GM12873 (cell line): ENCODE measurements at regions not wholly inside any gene's neighbourhood (a gene's known extent, or its start where the extent isn't known, plus 50 kb on each side); places are given as distances from the start of the nearest gene placed in this dataset.

Experiments used
- CTCF ChIP-seq: IDR thresholded peaks from 2 replicates; pipeline ENCODE4 v1.5.1; 2012; ENCODE audit warnings: low read depth, mild to moderate bottlenecking, moderate library complexity, low read length, control low read depth; ENCODE audit not compliant: insufficient read depth; ENCODE audit errors: missing control alignments

GRCh38 chr13:80123945-80124344 lies 217.0 kb downstream of the SPRY2 start:
- TF ChIP-seq CTCF: no peak

- TF ChIP-seq CTCF: no peak
Observed at GRCh38 chr13:80121038-80121437, 219.9 kb downstream of the SPRY2 start.

- TF ChIP-seq CTCF: no peak
Observed at GRCh38 chr13:80118506-80118905, 222.4 kb downstream of the SPRY2 start.

GRCh38 chr13:80118099-80118498 lies 222.8 kb downstream of the SPRY2 start:
- no peak for TF ChIP-seq CTCF

- no peak for TF ChIP-seq CTCF
Observed at GRCh38 chr13:80117515-80117914, 223.4 kb downstream of the SPRY2 start.

GRCh38 chr13:80116107-80116506 lies 224.8 kb downstream of the SPRY2 start:
- no peak for TF ChIP-seq CTCF

GRCh38 chr13:80115616-80116015 lies 225.3 kb downstream of the SPRY2 start:
- TF ChIP-seq CTCF: no peak

GRCh38 chr13:80113714-80114454 lies 227.0 kb downstream of the SPRY2 start:
- TF ChIP-seq CTCF: no peak
